ENCODE measurements at regions not wholly inside any gene's neighbourhood (a gene's known extent, or its start where the extent isn't known, plus 50 kb on each side); places are given as distances from the start of the nearest gene placed in this dataset.

GRCh38 chr6:62390401-62390800, 104.4 kb upstream of the KHDRBS2 start:
- TF ChIP-seq EZH2 (IDR thresholded peaks at IDR 0.05; ENCODE audit: low read depth, unreplicated experiment), result no peak
- no peak for TF ChIP-seq CTCF (conservative IDR thresholded peaks at IDR 0.05; ENCODE audit: low read depth in 2 of 2)
- TF ChIP-seq POLR2AphosphoS5 (IDR thresholded peaks at IDR 0.05; ENCODE audit: low read depth), result no peak
- TF ChIP-seq EZH2phosphoT487 (IDR thresholded peaks at IDR 0.05; ENCODE audit: unreplicated experiment), result no peak
- TF ChIP-seq JUNB (IDR thresholded peaks at IDR 0.05; ENCODE audit: unreplicated experiment), result no peak
- TF ChIP-seq REST (IDR thresholded peaks at IDR 0.05; ENCODE audit: unreplicated experiment), result no peak
- TF ChIP-seq ZNF331 (CRISPR knock-in tag; IDR thresholded peaks at IDR 0.05; ENCODE audit: low read depth), result no peak
- TF ChIP-seq NANOG (IDR thresholded peaks at IDR 0.05; ENCODE audit: borderline replicate concordance), result no peak
- no peak for TF ChIP-seq CREB1 (CRISPR knock-in tag; IDR thresholded peaks at IDR 0.05; ENCODE audit: low read depth)
- TF ChIP-seq STAT1 (IDR thresholded peaks at IDR 0.05; ENCODE audit: unreplicated experiment), result no peak
- TF ChIP-seq ZNF462 (CRISPR knock-in tag; IDR thresholded peaks at IDR 0.05), result no peak

All from GM23338 (cell line).